H1 (cell line): ENCODE measurements at regions not wholly inside any gene's neighbourhood (a gene's known extent, or its start where the extent isn't known, plus 50 kb on each side); places are given as distances from the start of the nearest gene placed in this dataset.

Experiments
- EP300 ChIP-seq, 2 experiments: IDR thresholded peaks; 1 replicate in 1 of 2; 2 replicates in 1 of 2; pipeline ENCODE4 v1.6.1; 2011 to 2012; ENCODE audit warnings: low read depth in 2 of 2, low read length in 2 of 2, mild to moderate bottlenecking in 2 of 2, borderline replicate concordance in 1 of 2, inconsistent platforms in 1 of 2, moderate library complexity in 1 of 2
- HDAC2 ChIP-seq, 2 experiments: fragments of 300-600 bp in 1 of 2; sonication (generic) in 1 of 2; IDR thresholded peaks; 2 replicates each; pipeline ENCODE4 v1.6.1; 2011 to 2012; ENCODE audit warnings: low read depth in 2 of 2, low read length in 2 of 2, mild to moderate bottlenecking in 2 of 2, moderate library complexity in 2 of 2, borderline replicate concordance in 1 of 2, inconsistent platforms in 1 of 2
- MAX ChIP-seq: IDR thresholded peaks from 2 replicates; pipeline ENCODE4 v1.6.1; 2012; ENCODE audit warnings: inconsistent platforms
- PHF8 ChIP-seq: fragments of 200-600 bp; sonication (generic); conservative IDR thresholded peaks from 2 replicates; pipeline ENCODE4 v1.7.1; 2012; ENCODE audit warnings: low read depth, mild to moderate bottlenecking, inconsistent platforms, low read length, moderate library complexity
- SIN3A ChIP-seq, 2 experiments: IDR thresholded peaks in 1 of 2; conservative IDR thresholded peaks in 1 of 2; 2 replicates each; pipeline ENCODE4 v1.6.1; 2011 to 2012; ENCODE audit warnings: low read length in 2 of 2, improper control_type of control experiment in 1 of 2, low read depth in 1 of 2, mild to moderate bottlenecking in 1 of 2

GRCh38 chr12:91954747-91955146 is 190.9 kb downstream of the BTG1 start (continued):
- no peak for TF ChIP-seq EP300 (IDR thresholded peaks at IDR 0.05; ENCODE audit: borderline replicate concordance in 1 of 2, low read depth in 2 of 2, low read length in 2 of 2)
- TF ChIP-seq PHF8 = no peak
- TF ChIP-seq HDAC2 (IDR thresholded peaks at IDR 0.05; ENCODE audit: borderline replicate concordance in 1 of 2, low read depth in 2 of 2, low read length in 2 of 2) = no peak
- no peak for TF ChIP-seq SIN3A (conservative IDR thresholded peaks at IDR 0.05 in 1 of 2, IDR thresholded peaks at IDR 0.05 in 1 of 2; ENCODE audit: low read depth in 1 of 2, low read length in 2 of 2)
- TF ChIP-seq MAX = no peak
